ENCODE measurements at regions not wholly inside any gene's neighbourhood (a gene's known extent, or its start where the extent isn't known, plus 50 kb on each side); places are given as distances from the start of the nearest gene placed in this dataset.

DNA sequence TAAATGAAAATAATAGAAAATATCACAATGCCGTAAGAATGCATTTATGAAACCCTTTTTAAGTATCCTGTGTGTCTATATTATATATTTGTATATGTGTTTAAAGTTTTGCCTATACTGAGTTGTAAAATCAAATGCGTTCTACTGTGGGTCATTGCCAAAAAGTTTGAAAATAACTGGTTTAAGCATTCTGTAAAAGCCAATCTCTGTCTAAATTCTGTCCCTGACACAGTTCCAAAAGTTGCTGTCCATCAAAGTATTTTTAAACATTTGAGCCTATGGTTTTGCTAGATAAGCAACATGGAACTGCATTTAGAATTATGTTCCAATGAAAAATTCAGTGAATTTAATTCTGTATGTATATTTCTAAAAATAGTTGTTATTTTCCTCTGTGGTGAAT, 1360.4 kb upstream of the CRIM1 start:
- no peak for TF ChIP-seq CTCF (IDR thresholded peaks at IDR 0.05; ENCODE audit: low read depth, low read length, poor library complexity, severe bottlenecking)
- no peak for TF ChIP-seq EZH2phosphoT487 (IDR thresholded peaks at IDR 0.05; ENCODE audit: borderline replicate concordance, low read length)
